MG63 (cell line): ENCODE measurements at regions not wholly inside any gene's neighbourhood (a gene's known extent, or its start where the extent isn't known, plus 50 kb on each side); places are given as distances from the start of the nearest gene placed in this dataset.
"Not testable (repeated sequence)": the region's sequence is repeated elsewhere in the genome, so short reads cannot be mapped to it uniquely, and the experiment has no call there.

ENCODE experiments used
- DNase-seq: peaks from one replicate; pipeline ENCODE4 v3.0.0-alpha.2; 2020
- H3K27me3 ChIP-seq: fragments of 250-450 bp; sonication (Bioruptor Pico); 2 replicates; pipeline ENCODE4 v1.5.1; 2020; ENCODE audit warnings: mild to moderate bottlenecking, moderate library complexity
- H3K36me3 ChIP-seq: fragments of 250-450 bp; sonication (Bioruptor Pico); 2 replicates; pipeline ENCODE4 v1.5.1; 2020; ENCODE audit warnings: mild to moderate bottlenecking, moderate library complexity
- H3K4me3 ChIP-seq: fragments of 250-450 bp; sonication (Bioruptor Pico); 2 replicates; pipeline ENCODE4 v1.5.1; 2020; ENCODE audit warnings: mild to moderate bottlenecking, moderate library complexity
- H3K9me3 ChIP-seq: fragments of 250-450 bp; sonication (Bioruptor Pico); 2 replicates; pipeline ENCODE4 v1.5.1; 2020; ENCODE audit warnings: mild to moderate bottlenecking, moderate library complexity

GRCh38 chr2:4979111-4979510 lies 713.1 kb upstream of the SOX11 start:
- no peak overlapping the region for H3K4me3 ChIP-seq
- H3K27me3 ChIP-seq: no peaks in the 10 kb centered on the region
- H3K36me3 ChIP-seq: no peaks in the 10 kb centered on the region
- no peaks in the 10 kb centered on the region for H3K9me3 ChIP-seq
- no peak for DNase-seq

GRCh38 chr2:4980995-4981394 lies 711.2 kb upstream of the SOX11 start:
- H3K36me3 ChIP-seq: no peaks in the 10 kb centered on the region
- no peak overlapping the region for H3K4me3 ChIP-seq
- no peaks in the 10 kb centered on the region for H3K9me3 ChIP-seq
- H3K27me3 ChIP-seq: no peaks in the 10 kb centered on the region
- DNase-seq: no peak

- Histone ChIP-seq H3K9me3 (no peaks in the 10 kb centered on the region), H3K4me3 (no peak overlapping the region), H3K36me3 (no peaks in the 10 kb centered on the region), H3K27me3 (no peaks in the 10 kb centered on the region)
- DNase-seq: no peak
Measured at GRCh38 chr2:4981802-4982409, 710.3 kb upstream of the SOX11 start.

- H3K4me3 ChIP-seq, DNase-seq: not testable (repeated sequence)
Measured at GRCh38 chr2:4988444-4988843, 703.7 kb upstream of the SOX11 start.

GRCh38 chr2:4992226-4992625 lies 700.0 kb upstream of the SOX11 start:
- H3K9me3 ChIP-seq: no peaks in the 10 kb centered on the region

More at GRCh38 chr2:4988444-4988843, 703.7 kb upstream of the SOX11 start:
- H3K27me3 ChIP-seq, H3K36me3 ChIP-seq, H3K9me3 ChIP-seq: not testable (repeated sequence)

GRCh38 chr2:4995466-4995865 lies 696.7 kb upstream of the SOX11 start:
- no peaks in the 10 kb centered on the region for H3K36me3 ChIP-seq
- no peak for DNase-seq
- H3K4me3 ChIP-seq: no peak overlapping the region
- no peaks in the 10 kb centered on the region for H3K9me3 ChIP-seq
- no peaks in the 10 kb centered on the region for H3K27me3 ChIP-seq

More at GRCh38 chr2:4992226-4992625, 700.0 kb upstream of the SOX11 start:
- no peaks in the 10 kb centered on the region for H3K27me3 ChIP-seq
- H3K4me3 ChIP-seq: no peak overlapping the region
- no peaks in the 10 kb centered on the region for H3K36me3 ChIP-seq
- no peak for DNase-seq

- Histone ChIP-seq H3K27me3 (no peaks in the 10 kb centered on the region), H3K4me3 (no peak overlapping the region), H3K36me3 (no peaks in the 10 kb centered on the region), H3K9me3 (no peaks in the 10 kb centered on the region)
- no peak for DNase-seq
Measured at GRCh38 chr2:5007596-5007995, 684.6 kb upstream of the SOX11 start.

GRCh38 chr2:5019324-5019723 lies 672.9 kb upstream of the SOX11 start:
- no peak for DNase-seq
- H3K27me3 ChIP-seq: no peaks in the 10 kb centered on the region
- no peak overlapping the region for H3K4me3 ChIP-seq
- peaks cover 8% of the 10 kb centered on the region; the same call in 1 of the 2 replicates for H3K9me3 ChIP-seq
- H3K36me3 ChIP-seq: no peaks in the 10 kb centered on the region

GRCh38 chr2:5020116-5020875 lies 671.9 kb upstream of the SOX11 start:
- Histone ChIP-seq H3K27me3 (no peaks in the 10 kb centered on the region), H3K4me3 (no peak overlapping the region), H3K9me3 (peaks cover 8% of the 10 kb centered on the region; the same call in 1 of the 2 replicates), H3K36me3 (no peaks in the 10 kb centered on the region)
- DNase-seq: no peak

- no peak for DNase-seq
- Histone ChIP-seq H3K9me3 (peaks cover 8% of the 10 kb centered on the region; the same call in 1 of the 2 replicates), H3K36me3 (no peaks in the 10 kb centered on the region), H3K4me3 (no peak overlapping the region), H3K27me3 (no peaks in the 10 kb centered on the region)
Measured at GRCh38 chr2:5021136-5021535, 671.0 kb upstream of the SOX11 start.

- Histone ChIP-seq H3K27me3 (no peaks in the 10 kb centered on the region), H3K4me3 (no peak overlapping the region), H3K36me3 (no peaks in the 10 kb centered on the region), H3K9me3 (peaks cover 8% of the 10 kb centered on the region; the same call in 1 of the 2 replicates)
- DNase-seq: no peak
Measured at GRCh38 chr2:5022061-5022460, 670.1 kb upstream of the SOX11 start.

GRCh38 chr2:5022708-5023635 lies 669.2 kb upstream of the SOX11 start:
- not testable (repeated sequence) for H3K4me3 ChIP-seq, H3K36me3 ChIP-seq, DNase-seq, H3K9me3 ChIP-seq, H3K27me3 ChIP-seq

- no peaks in the 10 kb centered on the region for H3K27me3 ChIP-seq
- H3K4me3 ChIP-seq: no peak overlapping the region
- no peaks in the 10 kb centered on the region for H3K36me3 ChIP-seq
- no peak for DNase-seq
- H3K9me3 ChIP-seq: peaks cover 8% of the 10 kb centered on the region; the same call in 1 of the 2 replicates
Measured at GRCh38 chr2:5026571-5027234, 665.5 kb upstream of the SOX11 start.

GRCh38 chr2:5035057-5035488 lies 657.1 kb upstream of the SOX11 start:
- H3K27me3 ChIP-seq: no peaks in the 10 kb centered on the region
- no peak for DNase-seq
- no peaks in the 10 kb centered on the region for H3K36me3 ChIP-seq
- H3K9me3 ChIP-seq: no peaks in the 10 kb centered on the region
- H3K4me3 ChIP-seq: no peak overlapping the region

GRCh38 chr2:5036256-5036655 lies 655.9 kb upstream of the SOX11 start:
- DNase-seq: no peak
- Histone ChIP-seq H3K27me3 (no peaks in the 10 kb centered on the region), H3K36me3 (no peaks in the 10 kb centered on the region), H3K9me3 (no peaks in the 10 kb centered on the region), H3K4me3 (no peak overlapping the region)

- H3K27me3 ChIP-seq: no peaks in the 10 kb centered on the region
- H3K4me3 ChIP-seq: no peak overlapping the region
- no peak for DNase-seq
- no peaks in the 10 kb centered on the region for H3K36me3 ChIP-seq
- no peaks in the 10 kb centered on the region for H3K9me3 ChIP-seq
Measured at GRCh38 chr2:5039241-5039975, 652.8 kb upstream of the SOX11 start.
